ENCODE measurements at regions not wholly inside any gene's neighbourhood (a gene's known extent, or its start where the extent isn't known, plus 50 kb on each side); places are given as distances from the start of the nearest gene placed in this dataset.
"Not testable (repeated sequence)": the region's sequence is repeated elsewhere in the genome, so short reads cannot be mapped to it uniquely, and the experiment has no call there.

- Histone ChIP-seq H4K20me1 (ENCODE audit: insufficient read depth, low read length, poor library complexity, severe bottlenecking) (no peaks in the 10 kb centered on the region), H3K4me2 (ENCODE audit: low read depth, low read length, poor library complexity, severe bottlenecking) (no peak overlapping the region), H3F3A (ENCODE audit: low read depth) (no peaks in the 10 kb centered on the region), H3K36me3 (ENCODE audit: insufficient read depth, low read length) (no peaks in the 10 kb centered on the region), H3K9me3 (ENCODE audit: insufficient read depth, low read depth, low read length) (no peaks in the 10 kb centered on the region), H3K27me3 (ENCODE audit: insufficient read depth, low read length, poor library complexity, severe bottlenecking) (no peaks in the 10 kb centered on the region), H3K79me2 (ENCODE audit: insufficient read depth, low read length) (no peaks in the 10 kb centered on the region), H3K9me2 (replicated peaks; ENCODE audit: low read depth, low read length) (no peaks in the 10 kb centered on the region), H3K4me1 (ENCODE audit: insufficient read depth, low read length, poor library complexity, severe bottlenecking) (no peaks in the 10 kb centered on the region), H2AFZ (ENCODE audit: low read length) (no peak overlapping the region), H3K9ac (ENCODE audit: low read depth, low read length, poor library complexity, severe bottlenecking) (no peak overlapping the region), H3K4me3 (ENCODE audit: low read length, poor library complexity, severe bottlenecking) (no peak overlapping the region)
- TF ChIP-seq CTCF (conservative IDR thresholded peaks at IDR 0.05; ENCODE audit: low read length) (no peak), EZH2phosphoT487 (IDR thresholded peaks at IDR 0.05; ENCODE audit: borderline replicate concordance) (no peak)
Observed at GRCh38 chr19:20313894-20314293, 146.9 kb downstream of the ZNF486 start.

GRCh38 chr19:20307127-20307526, 140.1 kb downstream of the ZNF486 start:
- Histone ChIP-seq H3K27me3 (ENCODE audit: insufficient read depth, low read length, poor library complexity, severe bottlenecking) (no peaks in the 10 kb centered on the region), H3F3A (ENCODE audit: low read depth) (no peaks in the 10 kb centered on the region), H3K9me2 (replicated peaks; ENCODE audit: low read depth, low read length) (no peaks in the 10 kb centered on the region), H3K4me3 (ENCODE audit: low read length, poor library complexity, severe bottlenecking) (no peak overlapping the region), H3K9ac (ENCODE audit: low read depth, low read length, poor library complexity, severe bottlenecking) (no peak overlapping the region), H4K20me1 (ENCODE audit: insufficient read depth, low read length, poor library complexity, severe bottlenecking) (no peaks in the 10 kb centered on the region), H2AFZ (ENCODE audit: low read length) (no peak overlapping the region), H3K4me2 (ENCODE audit: low read depth, low read length, poor library complexity, severe bottlenecking) (no peak overlapping the region), H3K79me2 (ENCODE audit: insufficient read depth, low read length) (no peaks in the 10 kb centered on the region), H3K4me1 (ENCODE audit: insufficient read depth, low read length, poor library complexity, severe bottlenecking) (no peaks in the 10 kb centered on the region), H3K9me3 (ENCODE audit: insufficient read depth, low read depth, low read length) (no peaks in the 10 kb centered on the region), H3K36me3 (ENCODE audit: insufficient read depth, low read length) (no peaks in the 10 kb centered on the region)
- TF ChIP-seq EZH2phosphoT487 (IDR thresholded peaks at IDR 0.05; ENCODE audit: borderline replicate concordance) (no peak), CTCF (conservative IDR thresholded peaks at IDR 0.05; ENCODE audit: low read length) (no peak)

GRCh38 chr19:20296314-20296713, 129.3 kb downstream of the ZNF486 start:
- H3K4me3 ChIP-seq (ENCODE audit: low read length, poor library complexity, severe bottlenecking); H3F3A ChIP-seq (ENCODE audit: low read depth); H3K9me2 ChIP-seq (replicated peaks; ENCODE audit: low read depth, low read length); H4K20me1 ChIP-seq (ENCODE audit: insufficient read depth, low read length, poor library complexity, severe bottlenecking); H3K9ac ChIP-seq (ENCODE audit: low read depth, low read length, poor library complexity, severe bottlenecking); H2AFZ ChIP-seq (ENCODE audit: low read length); H3K79me2 ChIP-seq (ENCODE audit: insufficient read depth, low read length); H3K36me3 ChIP-seq (ENCODE audit: insufficient read depth, low read length); H3K9me3 ChIP-seq (ENCODE audit: insufficient read depth, low read depth, low read length); H3K4me2 ChIP-seq (ENCODE audit: low read depth, low read length, poor library complexity, severe bottlenecking); H3K4me1 ChIP-seq (ENCODE audit: insufficient read depth, low read length, poor library complexity, severe bottlenecking); H3K27me3 ChIP-seq (ENCODE audit: insufficient read depth, low read length, poor library complexity, severe bottlenecking): not testable (repeated sequence)

- H3K9ac ChIP-seq (ENCODE audit: low read depth, low read length, poor library complexity, severe bottlenecking) = no peak overlapping the region
- H3K4me3 ChIP-seq (ENCODE audit: low read length, poor library complexity, severe bottlenecking) = no peak overlapping the region
- no peaks in the 10 kb centered on the region for H3K9me2 ChIP-seq (replicated peaks; ENCODE audit: low read depth, low read length)
- no peaks in the 10 kb centered on the region for H3K79me2 ChIP-seq (ENCODE audit: insufficient read depth, low read length)
- H3F3A ChIP-seq (ENCODE audit: low read depth) = no peaks in the 10 kb centered on the region
- TF ChIP-seq CTCF (conservative IDR thresholded peaks at IDR 0.05; ENCODE audit: low read length) (no peak), EZH2phosphoT487 (IDR thresholded peaks at IDR 0.05; ENCODE audit: borderline replicate concordance) (no peak)
- H4K20me1 ChIP-seq (ENCODE audit: insufficient read depth, low read length, poor library complexity, severe bottlenecking) = no peaks in the 10 kb centered on the region
- H3K36me3 ChIP-seq (ENCODE audit: insufficient read depth, low read length) = no peaks in the 10 kb centered on the region
- H3K4me2 ChIP-seq (ENCODE audit: low read depth, low read length, poor library complexity, severe bottlenecking) = no peak overlapping the region
- H2AFZ ChIP-seq (ENCODE audit: low read length) = no peak overlapping the region
- no peaks in the 10 kb centered on the region for H3K27me3 ChIP-seq (ENCODE audit: insufficient read depth, low read length, poor library complexity, severe bottlenecking)
- no peaks in the 10 kb centered on the region for H3K9me3 ChIP-seq (ENCODE audit: insufficient read depth, low read depth, low read length)
- H3K4me1 ChIP-seq (ENCODE audit: insufficient read depth, low read length, poor library complexity, severe bottlenecking) = no peaks in the 10 kb centered on the region
Observed at GRCh38 chr19:20294181-20294580, 127.2 kb downstream of the ZNF486 start.

- not testable (repeated sequence) for H2AFZ ChIP-seq (ENCODE audit: low read length); H3K9ac ChIP-seq (ENCODE audit: low read depth, low read length, poor library complexity, severe bottlenecking); H3K9me2 ChIP-seq (replicated peaks; ENCODE audit: low read depth, low read length); H3K4me1 ChIP-seq (ENCODE audit: insufficient read depth, low read length, poor library complexity, severe bottlenecking); H3K4me3 ChIP-seq (ENCODE audit: low read length, poor library complexity, severe bottlenecking); H4K20me1 ChIP-seq (ENCODE audit: insufficient read depth, low read length, poor library complexity, severe bottlenecking); H3K4me2 ChIP-seq (ENCODE audit: low read depth, low read length, poor library complexity, severe bottlenecking); H3F3A ChIP-seq (ENCODE audit: low read depth); H3K9me3 ChIP-seq (ENCODE audit: insufficient read depth, low read depth, low read length); H3K79me2 ChIP-seq (ENCODE audit: insufficient read depth, low read length); H3K36me3 ChIP-seq (ENCODE audit: insufficient read depth, low read length); H3K27me3 ChIP-seq (ENCODE audit: insufficient read depth, low read length, poor library complexity, severe bottlenecking)
Observed at GRCh38 chr19:20292520-20292919, 125.5 kb downstream of the ZNF486 start.

All from Loucy (cell line).